Activated T-helper 9 cell treated with anti-CD3 and anti-CD28 coated beads, Interleukin-2, amount 50 U/mL, for 16 hours (primary cell): ENCODE measurements at regions not wholly inside any gene's neighbourhood (a gene's known extent, or its start where the extent isn't known, plus 50 kb on each side); places are given as distances from the start of the nearest gene placed in this dataset.
"Not testable (repeated sequence)": the region's sequence is repeated elsewhere in the genome, so short reads cannot be mapped to it uniquely, and the experiment has no call there.

Source experiments
- DNase-seq: peaks from one replicate; pipeline ENCODE4 v3.0.0-alpha.2; 2020; ENCODE audit warnings: low read depth

- peak; percentile 30 for DNase-seq
These were observed 492.4 kb downstream of the PLCL1 start for GRCh38 chr2:198296665-198297308.

DNA sequence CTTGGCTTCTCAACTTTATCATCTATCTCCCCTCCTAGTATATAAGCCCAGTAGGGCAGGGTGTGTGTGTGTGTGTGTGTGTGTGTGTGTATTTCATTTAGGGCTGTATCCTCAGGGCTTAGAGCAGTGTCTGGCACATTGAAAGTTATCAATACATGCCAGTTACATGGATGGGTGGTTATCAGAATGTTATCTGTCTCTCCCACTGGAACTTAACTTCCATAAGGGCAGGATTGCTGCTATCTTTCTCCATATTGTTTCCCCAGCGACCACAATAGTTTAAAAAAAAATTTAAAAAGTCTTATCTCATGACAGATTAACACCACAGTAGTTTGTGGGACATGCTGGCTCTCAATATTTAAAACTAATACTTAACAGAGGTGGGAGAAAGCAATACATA, 488.9 kb downstream of the PLCL1 start:
- no peak for DNase-seq

DNA sequence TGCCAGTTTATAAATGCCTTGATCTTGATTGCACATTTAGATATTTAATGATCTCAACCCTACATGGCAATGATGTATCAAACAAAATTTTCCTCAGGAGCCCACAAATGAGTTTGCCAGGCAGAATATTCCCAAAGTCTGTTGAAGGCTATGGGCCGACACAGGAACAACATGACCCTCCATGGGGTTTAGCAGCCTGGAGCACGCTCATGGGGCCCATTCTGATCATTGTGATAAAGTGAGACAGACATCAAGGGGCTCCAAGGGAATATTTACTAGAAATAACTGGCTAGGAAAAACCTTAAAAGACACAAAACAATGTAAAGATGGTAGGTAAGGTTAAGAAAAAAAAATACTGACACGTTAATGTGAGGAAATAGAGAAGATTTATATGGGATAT, 485.4 kb downstream of the PLCL1 start:
- no peak for DNase-seq

- DNase-seq = no peak
These were observed 483.3 kb downstream of the PLCL1 start for GRCh38 chr2:198287706-198288105.

GRCh38 chr2:198285216-198285615, 480.8 kb downstream of the PLCL1 start:
- DNase-seq = no peak

GRCh38 chr2:198283146-198283545, 478.8 kb downstream of the PLCL1 start:
- no peak for DNase-seq

- DNase-seq = no peak
These were observed 477.7 kb downstream of the PLCL1 start for GRCh38 chr2:198282061-198282460.

- no peak for DNase-seq
These were observed 475.8 kb downstream of the PLCL1 start for GRCh38 chr2:198280145-198280544.

GRCh38 chr2:198279026-198279425, 474.6 kb downstream of the PLCL1 start:
- DNase-seq = no peak

DNA sequence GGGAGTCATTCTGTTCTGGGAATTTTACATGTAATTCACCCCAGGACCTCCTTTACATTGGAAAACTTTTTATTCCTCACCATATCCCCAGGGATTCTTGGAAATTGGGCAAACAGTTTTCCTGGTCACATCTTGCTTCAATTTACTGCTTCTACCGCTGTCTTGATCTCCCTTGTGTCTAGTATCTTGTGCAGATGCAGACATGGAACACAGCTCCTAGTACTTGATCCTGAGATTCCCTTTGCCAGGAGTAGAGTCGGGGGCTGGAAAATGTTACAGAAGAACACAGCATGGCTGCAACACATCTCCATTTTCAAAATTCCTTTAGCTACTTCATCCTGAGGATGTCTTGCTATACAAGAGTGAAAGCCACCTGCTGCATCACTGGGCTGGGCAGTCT, 472.8 kb downstream of the PLCL1 start:
- no peak for DNase-seq

GRCh38 chr2:198273660-198274059, 469.3 kb downstream of the PLCL1 start:
- DNase-seq = no peak

- not testable (repeated sequence) for DNase-seq
These were observed 465.8 kb downstream of the PLCL1 start for GRCh38 chr2:198270157-198270556.

DNA sequence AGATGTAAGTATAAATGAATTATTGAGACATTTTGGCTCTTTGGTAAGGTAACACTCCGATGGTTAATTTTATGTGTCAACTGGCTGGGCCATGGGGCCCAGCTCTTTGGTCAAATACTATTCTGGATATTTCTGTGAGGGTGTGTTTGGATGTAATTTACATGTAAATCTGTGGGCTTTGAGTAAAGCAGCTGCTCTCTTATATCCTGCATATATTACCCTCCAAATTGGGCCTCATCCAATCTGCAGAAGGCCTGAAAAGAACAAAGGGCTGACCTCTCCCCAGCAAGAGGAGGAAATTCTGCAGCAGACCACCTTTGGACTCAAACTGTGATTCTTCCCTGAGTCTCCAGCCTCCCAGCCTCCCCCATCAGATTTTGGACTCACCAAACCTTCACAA, 464.1 kb downstream of the PLCL1 start:
- no peak for DNase-seq

GRCh38 chr2:198259496-198259895, 455.1 kb downstream of the PLCL1 start:
- no peak for DNase-seq

- DNase-seq = no peak
These were observed 450.2 kb downstream of the PLCL1 start for GRCh38 chr2:198254536-198255090.

- DNase-seq = no peak
These were observed 449.6 kb downstream of the PLCL1 start for GRCh38 chr2:198253995-198254394.

DNA sequence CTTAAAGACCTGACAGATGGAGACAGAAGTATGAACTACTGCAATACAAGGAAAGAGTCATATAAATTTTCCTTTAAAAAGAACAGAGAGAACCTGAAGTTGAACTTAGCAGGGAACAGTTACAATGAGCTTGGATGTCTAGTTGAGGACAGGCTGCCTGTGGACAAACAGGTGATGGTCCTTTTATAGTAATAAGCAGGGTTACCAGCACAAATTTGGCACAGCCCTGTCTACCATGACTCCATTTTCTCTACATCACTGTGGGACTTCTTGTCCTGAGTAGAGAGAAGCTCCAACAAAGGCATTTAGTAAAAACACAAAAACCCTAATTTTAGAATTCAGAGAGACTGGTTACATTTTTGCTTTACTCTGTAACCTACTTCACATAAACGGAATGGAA, 448.1 kb downstream of the PLCL1 start:
- no peak for DNase-seq

GRCh38 chr2:198242093-198242492, 437.7 kb downstream of the PLCL1 start:
- DNase-seq = no peak

GRCh38 chr2:198238429-198238828, 434.0 kb downstream of the PLCL1 start:
- DNase-seq = no peak

GRCh38 chr2:198236338-198236737, 431.9 kb downstream of the PLCL1 start:
- no peak for DNase-seq

GRCh38 chr2:198232281-198232680, 427.9 kb downstream of the PLCL1 start:
- DNase-seq = no peak

- DNase-seq = no peak
These were observed 427.2 kb downstream of the PLCL1 start for GRCh38 chr2:198231562-198231961.

GRCh38 chr2:198220763-198221610, 416.6 kb downstream of the PLCL1 start:
- no peak for DNase-seq
